ENCODE measurements at regions not wholly inside any gene's neighbourhood (a gene's known extent, or its start where the extent isn't known, plus 50 kb on each side); places are given as distances from the start of the nearest gene placed in this dataset.

- no peak for TF ChIP-seq SYNCRIP (IDR thresholded peaks at IDR 0.05; ENCODE audit: insufficient read depth, low read depth, low read length)
- TF ChIP-seq ZNF138 (CRISPR knock-in tag; IDR thresholded peaks at IDR 0.05; ENCODE audit: low read depth) = no peak
- no peak for TF ChIP-seq YY1 (IDR thresholded peaks at IDR 0.05; ENCODE audit: insufficient read depth, insufficient replicate concordance, low read depth, low read length)
- no peak for TF ChIP-seq ZBTB42 (CRISPR knock-in tag; IDR thresholded peaks at IDR 0.05)
These were observed 151.4 kb downstream of the BRD1 start (continued) for GRCh38 chr22:49676230-49676629.

DNA sequence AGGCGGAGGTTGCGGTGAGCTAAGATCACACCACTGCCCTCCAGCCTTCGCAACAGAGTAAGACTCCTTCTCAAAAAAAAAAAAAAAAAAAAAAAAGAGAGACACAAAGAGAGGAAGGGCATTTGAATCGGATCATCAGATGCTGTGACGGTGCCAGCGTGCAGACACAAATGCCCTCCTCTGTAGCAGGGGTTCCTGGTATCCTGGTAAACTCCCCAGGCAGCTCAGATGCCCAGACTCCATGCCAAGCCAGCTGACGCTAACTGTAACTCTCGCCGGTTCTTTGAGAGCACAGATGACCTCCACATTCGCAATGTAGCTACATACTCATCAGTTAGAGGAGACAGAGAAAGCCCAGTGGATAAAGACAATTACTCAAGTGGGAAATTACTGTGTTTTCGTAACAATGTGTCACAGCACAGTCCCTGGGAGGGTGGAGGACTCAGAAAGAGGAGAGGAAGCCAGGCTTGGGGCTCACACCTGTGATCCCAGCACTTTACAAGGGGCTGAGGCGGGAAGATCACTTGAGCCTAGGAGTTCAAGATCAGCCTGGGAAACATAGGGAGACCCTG lies 153.1 kb downstream of the BRD1 start:
- H4K20me1 ChIP-seq (ENCODE audit: insufficient read depth, low read length) = no peaks in the 10 kb centered on the region
- POLR2A ChIA-PET = no interaction called here
- in situ Hi-C loops (cut with HindIII; ENCODE audit: extremely low pct_ligation_motif_present, low pct_unique_long_range_greater_than_20kb) = no loop called here
- H3K4me2 ChIP-seq (ENCODE audit: low read depth, low read length) = no peak overlapping the region
- CTCF ChIA-PET (ENCODE audit: low intra/inter-chr PET ratio, low total read pairs) = no interaction called here
- 20% methylated on average over 8 of the region's 12 CpGs for WGBS (ENCODE audit: low lambda C conversion rate)
- no peak for ATAC-seq
- H3K9me3 ChIP-seq (ENCODE audit: low read length) = no peaks in the 10 kb centered on the region
- no peak overlapping the region for H3K9ac ChIP-seq (ENCODE audit: insufficient read depth, low read depth, low read length)
- no peaks in the 10 kb centered on the region for H3K36me3 ChIP-seq (replicated peaks in 1 of 2; ENCODE audit: control insufficient read depth in 1 of 2, insufficient read depth in 2 of 2, low read length in 2 of 2)
- H3K79me2 ChIP-seq (ENCODE audit: insufficient read depth, low read length) = no peaks in the 10 kb centered on the region
- BruUV-seq (replicated peaks) = no TSS peak
- FAIRE-seq = no peak
- TF ChIP-seq TFDP2 (CRISPR knock-in tag; IDR thresholded peaks at IDR 0.05) (no peak), SRY (CRISPR knock-in tag; IDR thresholded peaks at IDR 0.05) (no peak), IRF2 (CRISPR knock-in tag; IDR thresholded peaks at IDR 0.05) (no peak)
- DNase-seq (ENCODE audit: low spot score) = no peak
- H3K4me1 ChIP-seq (ENCODE audit: insufficient read depth, low read length) = no peaks in the 10 kb centered on the region
- peaks cover 8 to 64% of the 10 kb centered on the region in 2 experiments for H3K27me3 ChIP-seq (ENCODE audit: control insufficient read depth in 1 of 2, insufficient read depth in 2 of 2, low read length in 2 of 2)
- intact Hi-C loops (cut with micrococcal nuclease; ENCODE audit: unreplicated experiment) = no loop called here
- no peak overlapping the region for H3K27ac ChIP-seq (ENCODE audit: extremely low read length, insufficient read depth, low read length)
- no peak overlapping the region for H2AFZ ChIP-seq (ENCODE audit: low read length)
- no peak overlapping the region for H3K4me3 ChIP-seq (replicated peaks in 1 of 3; ENCODE audit: insufficient read depth in 1 of 3, low read depth in 2 of 3, low read length in 3 of 3)

All from HepG2 (cell line).